ENCODE measurements at regions not wholly inside any gene's neighbourhood (a gene's known extent, or its start where the extent isn't known, plus 50 kb on each side); places are given as distances from the start of the nearest gene placed in this dataset.

DNA sequence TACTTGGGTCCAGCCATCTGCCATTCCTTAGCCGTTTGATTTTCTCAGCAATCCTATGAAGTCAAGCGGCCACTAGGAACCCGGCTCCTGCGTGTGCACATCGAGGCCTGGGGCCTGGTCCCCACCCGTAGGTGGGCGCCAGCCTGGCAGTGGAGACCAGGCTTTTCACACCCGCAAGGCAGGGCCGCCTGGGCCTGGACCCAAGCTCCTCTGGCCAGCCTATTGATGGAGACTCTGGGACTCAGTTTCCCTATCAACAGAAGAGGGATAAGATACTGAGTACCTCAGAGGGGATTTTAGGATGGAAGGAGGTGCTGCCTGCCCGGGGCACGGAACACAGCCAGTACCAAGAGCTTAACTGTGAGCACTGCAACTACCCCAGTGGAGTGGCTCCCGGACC, 104.3 kb upstream of the C14orf180 start:
- H3K27ac ChIP-seq: no peak overlapping the region
- TF ChIP-seq, protein P1, sequence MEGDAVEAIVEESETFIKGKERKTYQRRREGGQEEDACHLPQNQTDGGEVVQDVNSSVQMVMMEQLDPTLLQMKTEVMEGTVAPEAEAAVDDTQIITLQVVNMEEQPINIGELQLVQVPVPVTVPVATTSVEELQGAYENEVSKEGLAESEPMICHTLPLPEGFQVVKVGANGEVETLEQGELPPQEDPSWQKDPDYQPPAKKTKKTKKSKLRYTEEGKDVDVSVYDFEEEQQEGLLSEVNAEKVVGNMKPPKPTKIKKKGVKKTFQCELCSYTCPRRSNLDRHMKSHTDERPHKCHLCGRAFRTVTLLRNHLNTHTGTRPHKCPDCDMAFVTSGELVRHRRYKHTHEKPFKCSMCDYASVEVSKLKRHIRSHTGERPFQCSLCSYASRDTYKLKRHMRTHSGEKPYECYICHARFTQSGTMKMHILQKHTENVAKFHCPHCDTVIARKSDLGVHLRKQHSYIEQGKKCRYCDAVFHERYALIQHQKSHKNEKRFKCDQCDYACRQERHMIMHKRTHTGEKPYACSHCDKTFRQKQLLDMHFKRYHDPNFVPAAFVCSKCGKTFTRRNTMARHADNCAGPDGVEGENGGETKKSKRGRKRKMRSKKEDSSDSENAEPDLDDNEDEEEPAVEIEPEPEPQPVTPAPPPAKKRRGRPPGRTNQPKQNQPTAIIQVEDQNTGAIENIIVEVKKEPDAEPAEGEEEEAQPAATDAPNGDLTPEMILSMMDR (IDR thresholded peaks at IDR 0.05): no peak
- no peak for TF ChIP-seq ZFX (IDR thresholded peaks at IDR 0.05; ENCODE audit: borderline replicate concordance)

DNA sequence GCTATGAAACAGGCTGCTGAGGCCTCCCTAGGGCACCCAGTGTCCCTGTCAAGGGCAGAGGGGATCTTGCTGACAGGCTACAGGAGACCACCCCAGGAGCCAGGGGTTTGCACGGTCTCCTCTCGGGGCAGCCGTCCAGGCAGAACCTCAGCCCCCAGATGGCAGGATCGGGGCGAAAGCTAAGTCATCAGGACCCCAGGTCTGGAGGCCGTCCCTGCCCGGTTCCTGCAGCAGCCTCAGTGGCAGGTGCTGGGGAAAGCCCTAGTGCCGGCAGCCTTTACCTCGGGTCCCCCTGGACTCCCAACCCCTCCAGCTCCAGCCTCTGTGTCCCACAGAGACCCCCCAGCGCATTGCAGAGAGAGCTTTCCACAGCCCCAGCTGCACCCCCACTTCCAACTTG, 103.8 kb upstream of the C14orf180 start:
- no peak for TF ChIP-seq ZFX (IDR thresholded peaks at IDR 0.05; ENCODE audit: borderline replicate concordance)
- TF ChIP-seq, protein P1 (IDR thresholded peaks at IDR 0.05): no peak

DNA sequence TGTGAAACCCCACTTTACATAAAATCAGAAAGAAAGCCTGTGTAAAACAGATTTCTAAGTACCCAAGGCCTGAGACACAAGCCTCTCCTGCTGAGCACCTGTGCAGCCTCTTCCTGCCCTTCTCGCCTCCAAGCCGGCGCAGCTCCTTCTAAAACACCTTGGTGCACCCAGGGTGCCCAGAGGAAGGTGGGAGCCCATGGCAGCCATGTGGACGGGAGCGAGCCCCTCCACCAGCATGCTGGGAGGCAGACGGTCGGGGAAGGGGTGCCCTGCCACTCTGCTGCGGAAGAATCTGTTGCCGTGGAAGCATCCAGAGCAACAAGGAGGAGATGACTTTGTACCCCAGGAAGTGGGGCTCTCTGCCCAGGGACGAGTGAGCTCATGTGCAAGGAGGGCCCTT, 103.1 kb upstream of the C14orf180 start:
- H3K27ac ChIP-seq: no peak overlapping the region
- TF ChIP-seq, protein P1 (IDR thresholded peaks at IDR 0.05): no peak
- TF ChIP-seq ZFX (IDR thresholded peaks at IDR 0.05; ENCODE audit: borderline replicate concordance): no peak

More for the DNA sequence above, 103.8 kb upstream of the C14orf180 start:
- no peak overlapping the region for H3K27ac ChIP-seq

DNA sequence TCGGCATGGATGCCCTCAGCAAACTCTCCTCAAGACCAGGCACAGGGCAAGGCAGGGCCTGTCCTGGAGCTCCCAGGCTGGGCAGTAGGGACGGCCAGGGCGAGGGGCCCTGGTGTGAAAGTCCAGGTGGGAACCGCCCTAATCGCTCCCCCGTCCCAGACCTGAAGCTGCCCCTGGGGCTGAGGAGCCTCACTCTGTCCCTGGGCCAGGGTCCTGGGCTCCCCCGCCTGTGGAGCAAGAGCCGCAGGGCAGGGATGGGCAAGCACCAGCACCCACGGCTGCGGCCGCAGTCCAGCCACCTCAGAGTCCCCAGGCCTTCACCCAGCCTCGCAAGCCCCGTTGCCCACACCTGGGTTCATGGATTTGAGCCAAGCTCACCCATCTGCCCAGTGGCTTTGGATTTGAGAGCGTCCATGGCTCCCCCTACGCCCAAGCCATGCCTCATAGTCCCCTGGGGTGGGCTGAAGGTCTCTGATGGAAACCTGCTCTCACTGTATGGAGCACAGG, 102.4 kb upstream of the C14orf180 start:
- H3K27ac ChIP-seq: no peak overlapping the region
- TF ChIP-seq ZFX (IDR thresholded peaks at IDR 0.05; ENCODE audit: borderline replicate concordance): no peak
- TF ChIP-seq, protein P1 (IDR thresholded peaks at IDR 0.05): no peak

DNA sequence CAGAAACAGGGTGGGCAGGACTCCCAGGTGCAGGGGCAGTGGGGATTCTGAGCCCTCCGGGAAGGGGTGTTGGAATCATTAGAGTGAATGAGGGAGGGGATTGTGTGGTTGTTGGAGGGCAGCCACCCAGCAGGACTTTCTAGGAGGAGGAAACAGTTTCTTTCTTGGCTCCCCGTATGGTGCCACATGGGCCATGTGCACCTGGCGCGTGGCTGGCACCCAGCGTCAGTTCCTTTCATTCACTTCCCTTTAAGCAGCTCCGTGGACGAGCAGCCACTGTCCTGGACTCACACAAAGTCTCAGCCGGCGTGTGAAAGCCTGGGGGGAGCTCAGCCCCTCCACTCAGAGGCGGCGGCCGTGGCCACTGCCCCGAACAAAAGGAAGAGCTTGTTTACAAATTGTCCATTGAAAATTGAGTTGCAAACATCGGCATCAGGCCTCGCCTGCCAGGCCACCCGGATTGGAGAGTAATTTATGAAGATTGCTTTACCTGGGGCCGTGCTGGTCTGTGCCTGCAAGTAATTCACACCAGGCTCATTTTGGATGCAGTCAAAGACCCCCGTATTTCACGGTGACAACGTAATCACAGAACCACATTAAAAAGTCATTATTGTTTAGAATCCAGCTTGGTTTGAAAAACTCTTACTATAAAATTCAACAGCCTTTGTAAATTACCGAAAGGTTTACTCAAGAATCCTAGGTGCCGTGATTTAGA, 101.7 kb upstream of the C14orf180 start:
- H3K27ac ChIP-seq: no peak overlapping the region
- TF ChIP-seq, protein P1 (IDR thresholded peaks at IDR 0.05): no peak
- no peak for TF ChIP-seq ZFX (IDR thresholded peaks at IDR 0.05; ENCODE audit: borderline replicate concordance)

DNA sequence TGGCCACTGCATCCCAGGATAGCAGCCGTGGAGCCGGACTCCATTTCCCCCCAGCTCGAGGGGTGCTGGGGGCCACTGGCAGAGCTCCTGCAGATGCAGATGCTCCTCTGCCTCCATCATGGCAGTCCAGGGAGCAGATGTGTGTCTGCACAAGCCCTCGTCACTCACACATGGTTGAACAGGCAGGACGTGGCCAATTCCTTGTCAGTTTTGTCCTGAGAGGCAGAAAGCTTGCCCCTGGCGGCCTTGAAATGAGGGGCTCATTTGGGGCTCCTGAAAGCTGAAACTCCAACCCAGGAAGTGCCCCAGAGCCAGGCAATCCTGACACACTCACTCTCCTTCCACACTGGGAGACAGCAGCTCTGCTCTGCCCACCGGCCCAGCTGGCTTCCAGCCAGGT, 100.9 kb upstream of the C14orf180 start:
- H3K27ac ChIP-seq: no peak overlapping the region
- TF ChIP-seq, protein P1 (IDR thresholded peaks at IDR 0.05): no peak
- TF ChIP-seq ZFX (IDR thresholded peaks at IDR 0.05; ENCODE audit: borderline replicate concordance): no peak

DNA sequence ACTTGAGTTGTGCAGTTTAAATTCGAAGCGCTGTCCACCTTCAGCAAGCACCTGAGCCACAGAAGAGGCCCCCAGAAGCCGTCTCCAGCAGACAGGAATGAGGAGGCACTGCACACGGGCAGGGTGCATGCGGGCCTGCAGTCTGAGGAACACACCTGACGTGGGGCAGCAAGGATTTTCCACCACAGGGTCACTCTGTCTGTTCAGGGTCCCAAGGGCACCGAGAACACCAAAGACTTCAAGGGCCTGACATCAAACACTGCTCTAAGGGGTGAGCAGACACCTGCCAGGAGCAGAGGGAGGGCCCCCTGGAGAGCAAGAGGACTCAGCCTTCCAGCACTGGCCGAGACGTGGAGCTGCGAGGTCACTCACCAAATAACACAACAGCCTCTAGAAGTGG, 99.7 kb upstream of the C14orf180 start:
- TF ChIP-seq ZFX (IDR thresholded peaks at IDR 0.05; ENCODE audit: borderline replicate concordance): no peak
- TF ChIP-seq, protein P1 (IDR thresholded peaks at IDR 0.05): no peak

More for the DNA sequence above, 99.7 kb upstream of the C14orf180 start:
- H3K27ac ChIP-seq: no peak overlapping the region

Measured in 22Rv1 (cell line).